SK-N-MC (cell line): ENCODE measurements at regions not wholly inside any gene's neighbourhood (a gene's known extent, or its start where the extent isn't known, plus 50 kb on each side); places are given as distances from the start of the nearest gene placed in this dataset.

Source experiments
- EZH2 ChIP-seq: fragments of 200-600 bp; sonication (generic); IDR thresholded peaks from one replicate; pipeline ENCODE4 v1.6.1; 2017; ENCODE audit warnings: antibody characterized with exemption
- FOXP2 ChIP-seq: optimal IDR thresholded peaks from 2 replicates; pipeline ENCODE3; 2011; ENCODE audit warnings: mild to moderate bottlenecking, moderate library complexity; ENCODE audit not compliant: insufficient read depth; ENCODE audit errors: extremely low read length, control extremely low read depth
- POLR2AphosphoS5 ChIP-seq: IDR thresholded peaks from 2 replicates; pipeline ENCODE4 v1.6.1; 2012; ENCODE audit warnings: mild to moderate bottlenecking, low read depth, low read length, borderline replicate concordance

GRCh38 chr18:3384664-3385563 lies 65.1 kb upstream of the TGIF1 start:
- TF ChIP-seq POLR2AphosphoS5 (no peak), EZH2 (no peak), FOXP2 (no peak)
